Neural cell (in vitro differentiated cells): ENCODE measurements at regions not wholly inside any gene's neighbourhood (a gene's known extent, or its start where the extent isn't known, plus 50 kb on each side); places are given as distances from the start of the nearest gene placed in this dataset.

ENCODE experiments used
- H2AFZ ChIP-seq: fragments of 200-600, 300-800 bp; sonication (generic), shearing (Covaris generic); 2 replicates; pipeline ENCODE4 v1.6.0; 2014; ENCODE audit warnings: low read depth, mild to moderate bottlenecking, antibody characterized with exemption, low read length, moderate library complexity
- H3F3A ChIP-seq: fragments of 200-600 bp; shearing (Covaris generic); 2 replicates; pipeline ENCODE4 v1.6.1; 2016; ENCODE audit warnings: mild to moderate bottlenecking, moderate library complexity, mixed read lengths, antibody characterized with exemption, low read length; ENCODE audit not compliant: insufficient read depth, poor library complexity, severe bottlenecking
- H3K27ac ChIP-seq: fragments of 200-600, 300-800 bp; sonication (generic), shearing (Covaris generic); 2 replicates; pipeline ENCODE4 v1.5.1; 2014; ENCODE audit warnings: mild to moderate bottlenecking, low read length, moderate library complexity
- H3K27me3 ChIP-seq: fragments of 300-800, 200-600 bp; sonication (generic), shearing (Covaris generic); 2 replicates; pipeline ENCODE4 v1.6.0; 2014; ENCODE audit warnings: mild to moderate bottlenecking, low read depth, low read length, moderate library complexity; ENCODE audit not compliant: insufficient read depth
- H3K36me3 ChIP-seq: fragments of 300-800, 200-600 bp; sonication (generic), shearing (Covaris generic); 2 replicates; pipeline ENCODE4 v1.5.1; 2014; ENCODE audit warnings: mild to moderate bottlenecking, antibody characterized with exemption, low read length, moderate library complexity; ENCODE audit not compliant: insufficient read depth
- H3K4me2 ChIP-seq: fragments of 300-800, 200-600 bp; sonication (generic), shearing (Covaris generic); 2 replicates; pipeline ENCODE4 v1.6.0; 2014; ENCODE audit warnings: mild to moderate bottlenecking, low read length
- H3K4me3 ChIP-seq: fragments of 300-800, 200-600 bp; sonication (generic), shearing (Covaris generic); 2 replicates; pipeline ENCODE4 v1.5.1; 2014; ENCODE audit warnings: mild to moderate bottlenecking, low read length, moderate library complexity
- H3K79me2 ChIP-seq: fragments of 200-600 bp; shearing (Covaris generic); replicated peaks from 2 replicates; pipeline ENCODE4 v1.6.0; 2014; ENCODE audit warnings: mild to moderate bottlenecking, low read length, moderate library complexity; ENCODE audit not compliant: insufficient read depth
- H3K9ac ChIP-seq: fragments of 300-800, 200-600 bp; sonication (generic), shearing (Covaris generic); 2 replicates; pipeline ENCODE4 v1.6.1; 2016; ENCODE audit warnings: mild to moderate bottlenecking, low read length, mixed read lengths
- H3K9me2 ChIP-seq: fragments of 200-600 bp; shearing (Covaris generic); 2 replicates; pipeline ENCODE4 v1.6.1; 2016; ENCODE audit warnings: mild to moderate bottlenecking, low read length, mixed read lengths; ENCODE audit not compliant: insufficient read depth
- H3K9me3 ChIP-seq: fragments of 200-600, 300-800 bp; sonication (generic), shearing (Covaris generic); 2 replicates; pipeline ENCODE4 v1.6.1; 2016; ENCODE audit warnings: mild to moderate bottlenecking, mixed run types, low read length, moderate library complexity, mixed read lengths
- H4K20me1 ChIP-seq: fragments of 200-600 bp; shearing (Covaris generic); 2 replicates; pipeline ENCODE4 v1.6.1; 2016; ENCODE audit warnings: mild to moderate bottlenecking, mixed run types; ENCODE audit not compliant: insufficient read depth
- CTCF ChIP-seq: fragments of 450-650 bp; IDR thresholded peaks from 2 replicates; pipeline ENCODE4 v1.5.1; 2014; ENCODE audit warnings: antibody characterized with exemption, mild to moderate bottlenecking, moderate library complexity; ENCODE audit not compliant: poor library complexity, severe bottlenecking
- EP300 ChIP-seq: fragments of 450-650 bp; conservative IDR thresholded peaks from 2 replicates; pipeline ENCODE4 v1.6.1; 2014; ENCODE audit warnings: antibody characterized with exemption, mild to moderate bottlenecking, moderate library complexity; ENCODE audit not compliant: poor library complexity, severe bottlenecking
- EZH2 ChIP-seq: fragments of 200-600, 300-800 bp; shearing (Covaris generic), sonication (generic); IDR thresholded peaks from 2 replicates; pipeline ENCODE4 v1.6.1; 2014; ENCODE audit warnings: antibody characterized with exemption, low read length, borderline replicate concordance, mild to moderate bottlenecking; ENCODE audit not compliant: insufficient read depth, poor library complexity, severe bottlenecking
- MXI1 ChIP-seq: fragments of 450-650 bp; conservative IDR thresholded peaks from 2 replicates; pipeline ENCODE4 v1.6.1; 2014; ENCODE audit warnings: antibody characterized with exemption, mild to moderate bottlenecking; ENCODE audit not compliant: poor library complexity, severe bottlenecking
- POLR2AphosphoS5 ChIP-seq: IDR thresholded peaks from 2 replicates; pipeline ENCODE4 v1.6.1; 2012
- RAD21 ChIP-seq: fragments of 450-650 bp; conservative IDR thresholded peaks from 2 replicates; pipeline ENCODE4 v1.6.1; 2014; ENCODE audit warnings: antibody characterized with exemption, mild to moderate bottlenecking, moderate library complexity
- REST ChIP-seq: IDR thresholded peaks from 2 replicates; pipeline ENCODE4 v1.6.1; 2012; ENCODE audit warnings: borderline replicate concordance
- SMC3 ChIP-seq: fragments of 450-650 bp; conservative IDR thresholded peaks from 2 replicates; pipeline ENCODE4 v1.6.1; 2014; ENCODE audit warnings: antibody characterized with exemption, mild to moderate bottlenecking, moderate library complexity; ENCODE audit not compliant: poor library complexity
- TAF1 ChIP-seq: IDR thresholded peaks from 2 replicates; pipeline ENCODE4 v1.6.1; 2012; ENCODE audit warnings: low read depth

- Histone ChIP-seq H2AFZ (no peak overlapping the region), H3K79me2 (no peaks in the 10 kb centered on the region), H3K27me3 (no peaks in the 10 kb centered on the region), H3K9me3 (no peaks in the 10 kb centered on the region), H3K36me3 (no peaks in the 10 kb centered on the region), H3K9ac (no peak overlapping the region), H3K4me3 (no peak overlapping the region), H3K9me2 (no peaks in the 10 kb centered on the region), H3F3A (no peaks in the 10 kb centered on the region), H3K27ac (no peak overlapping the region), H3K4me2 (no peak overlapping the region), H4K20me1 (no peaks in the 10 kb centered on the region)
- no peak for TF ChIP-seq REST
- no peak for TF ChIP-seq RAD21
- TF ChIP-seq EP300 = no peak
- no peak for TF ChIP-seq CTCF
- TF ChIP-seq POLR2AphosphoS5 = no peak
- TF ChIP-seq TAF1 = no peak
- no peak for TF ChIP-seq MXI1
- no peak for TF ChIP-seq EZH2
- no peak for TF ChIP-seq SMC3
These were observed 732.2 kb downstream of the CBLN4 start for GRCh38 chr20:55273149-55273548.

GRCh38 chr20:55271371-55271770 lies 733.9 kb downstream of the CBLN4 start:
- no peaks in the 10 kb centered on the region for H3K27me3 ChIP-seq
- H3K9ac ChIP-seq = no peak overlapping the region
- no peak for TF ChIP-seq CTCF
- no peak for TF ChIP-seq MXI1
- TF ChIP-seq RAD21 = no peak
- TF ChIP-seq REST = no peak
- no peak for TF ChIP-seq POLR2AphosphoS5
- TF ChIP-seq EP300 = no peak
- TF ChIP-seq TAF1 = no peak
- H3K36me3 ChIP-seq = no peaks in the 10 kb centered on the region
- H3K79me2 ChIP-seq = no peaks in the 10 kb centered on the region
- H2AFZ ChIP-seq = no peak overlapping the region
- H3K4me2 ChIP-seq = no peak overlapping the region
- no peak overlapping the region for H3K4me3 ChIP-seq
- H4K20me1 ChIP-seq = no peaks in the 10 kb centered on the region
- H3K27ac ChIP-seq = no peak overlapping the region
- H3F3A ChIP-seq = no peaks in the 10 kb centered on the region
- H3K9me3 ChIP-seq = no peaks in the 10 kb centered on the region
- no peaks in the 10 kb centered on the region for H3K9me2 ChIP-seq
